Mesenchymal stem cell (in vitro differentiated cells and primary cell): ENCODE measurements at regions not wholly inside any gene's neighbourhood (a gene's known extent, or its start where the extent isn't known, plus 50 kb on each side); places are given as distances from the start of the nearest gene placed in this dataset.

Experiments
- DNase-seq: peaks from one replicate; pipeline ENCODE4 v3.0.0-alpha.2; 2013
- H2AFZ ChIP-seq: one replicate; pipeline ENCODE4 v1.6.1; 2013; ENCODE audit warnings: low read depth, mild to moderate bottlenecking, control low read depth, inconsistent platforms, low read length, moderate library complexity
- H2AK5ac ChIP-seq: 2 replicates; pipeline ENCODE4 v1.6.1; 2013; ENCODE audit warnings: low read length, moderate library complexity, mild to moderate bottlenecking, inconsistent platforms; ENCODE audit not compliant: severe bottlenecking
- H2BK120ac ChIP-seq: one replicate; pipeline ENCODE4 v1.6.1; 2013; ENCODE audit warnings: low read depth, mild to moderate bottlenecking, inconsistent platforms, low read length, moderate library complexity
- H2BK12ac ChIP-seq, 2 experiments: one replicate each; pipeline ENCODE4 v1.6.1; 2013; ENCODE audit warnings: inconsistent platforms in 2 of 2, low read length in 2 of 2, mild to moderate bottlenecking in 2 of 2, moderate library complexity in 2 of 2, control low read depth in 1 of 2
- H2BK15ac ChIP-seq: one replicate; pipeline ENCODE4 v1.6.1; 2013; ENCODE audit warnings: mild to moderate bottlenecking, low read depth, inconsistent platforms; ENCODE audit not compliant: poor library complexity, severe bottlenecking
- H2BK5ac ChIP-seq: 2 replicates; pipeline ENCODE4 v1.6.1; 2013; ENCODE audit warnings: low read depth, mild to moderate bottlenecking, low read length, control low read depth, inconsistent platforms; ENCODE audit not compliant: poor library complexity, severe bottlenecking
- H3K14ac ChIP-seq, 2 experiments: one replicate each; pipeline ENCODE4 v1.6.1; 2013; ENCODE audit warnings: inconsistent platforms in 2 of 2, low read length in 2 of 2, control low read depth in 1 of 2, mild to moderate bottlenecking in 1 of 2, moderate library complexity in 1 of 2
- H3K18ac ChIP-seq, 2 experiments: one replicate each; pipeline ENCODE4 v1.6.1; 2013; ENCODE audit warnings: inconsistent platforms in 2 of 2, low read length in 2 of 2, control low read depth in 1 of 2, low read depth in 1 of 2, mild to moderate bottlenecking in 1 of 2
- H3K23ac ChIP-seq, 2 experiments: one replicate each; pipeline ENCODE4 v1.6.1; 2013; ENCODE audit warnings: inconsistent platforms in 2 of 2, low read length in 2 of 2, mild to moderate bottlenecking in 2 of 2, moderate library complexity in 2 of 2, control low read depth in 1 of 2
- H3K27ac ChIP-seq: 2 replicates; pipeline ENCODE4 v1.5.1; 2013; ENCODE audit warnings: mild to moderate bottlenecking, moderate library complexity, low read length, control low read depth, inconsistent platforms; ENCODE audit not compliant: poor library complexity, severe bottlenecking
- H3K27me3 ChIP-seq, 2 experiments: 2 replicates each; pipeline versions ENCODE4 v1.6.1 to v1.7.0; 2013; ENCODE audit warnings: low read length in 2 of 2, mild to moderate bottlenecking in 2 of 2, moderate library complexity in 2 of 2, control low read depth in 1 of 2, inconsistent platforms in 1 of 2; ENCODE audit not compliant: control insufficient read depth in 1 of 2, insufficient read depth in 1 of 2
- H3K36me3 ChIP-seq, 2 experiments: 2 replicates each; pipeline versions ENCODE4 v1.6.1 to v1.7.0; 2013; ENCODE audit warnings: low read length in 2 of 2, control low read depth in 1 of 2, inconsistent platforms in 1 of 2, low read depth in 1 of 2, mild to moderate bottlenecking in 1 of 2; ENCODE audit not compliant: insufficient read depth in 2 of 2, control insufficient read depth in 1 of 2
- H3K4ac ChIP-seq, 2 experiments: one replicate each; pipeline ENCODE4 v1.6.1; 2013; ENCODE audit warnings: inconsistent platforms in 2 of 2, low read length in 2 of 2, mild to moderate bottlenecking in 2 of 2, moderate library complexity in 2 of 2, control low read depth in 1 of 2, low read depth in 1 of 2
- H3K4me1 ChIP-seq: 2 replicates; pipeline ENCODE4 v1.6.1; 2013; ENCODE audit warnings: low read depth, low read length, control low read depth; ENCODE audit not compliant: control insufficient read depth, insufficient read depth
- H3K4me2 ChIP-seq: 2 replicates; pipeline ENCODE4 v1.6.1; 2013; ENCODE audit warnings: low read length, mild to moderate bottlenecking, inconsistent platforms; ENCODE audit not compliant: poor library complexity, severe bottlenecking
- H3K4me3 ChIP-seq, 2 experiments: 2 replicates each; pipeline versions ENCODE4 v1.5.1 to v1.7.0; 2013; ENCODE audit warnings: low read length in 2 of 2, mild to moderate bottlenecking in 2 of 2, control low read depth in 1 of 2, low read depth in 1 of 2; ENCODE audit not compliant: insufficient read depth in 1 of 2
- H3K79me1 ChIP-seq: replicated peaks from 2 replicates; pipeline ENCODE4 v1.6.1; 2013; ENCODE audit warnings: mild to moderate bottlenecking, control low read depth, low read length, inconsistent platforms; ENCODE audit not compliant: poor library complexity, severe bottlenecking
- H3K9ac ChIP-seq: 2 replicates; pipeline ENCODE4 v1.7.0; 2013; ENCODE audit warnings: mild to moderate bottlenecking, low read length, moderate library complexity
- H3K9me3 ChIP-seq: 2 replicates; pipeline ENCODE4 v1.7.0; 2013; ENCODE audit warnings: mild to moderate bottlenecking, low read length; ENCODE audit not compliant: control insufficient read depth
- H4K8ac ChIP-seq: one replicate; pipeline ENCODE4 v1.6.1; 2013; ENCODE audit warnings: inconsistent platforms, mild to moderate bottlenecking, low read length, moderate library complexity
- H4K91ac ChIP-seq: one replicate; pipeline ENCODE4 v1.6.1; 2013; ENCODE audit warnings: mild to moderate bottlenecking, low read length, inconsistent platforms
- WGBS: methylation state at CpG from one replicate; pipeline ENCODE4 v1.1.7; 2013; ENCODE audit warnings: mixed read lengths; 5-methylcytosine and 5-hydroxymethylcytosine counted together

- no peak overlapping the region for H3K4ac ChIP-seq
- H3K4me3 ChIP-seq = no peak overlapping the region
- no peak overlapping the region for H4K91ac ChIP-seq
- peaks cover 16% of the 10 kb centered on the region for H3K9me3 ChIP-seq
- H4K8ac ChIP-seq = no peak overlapping the region
- no peak overlapping the region for H2BK120ac ChIP-seq
- H2BK5ac ChIP-seq = no peak overlapping the region
- no peaks in the 10 kb centered on the region for H3K4me1 ChIP-seq
- no peaks in the 10 kb centered on the region for H3K36me3 ChIP-seq
- no peak overlapping the region for H3K27ac ChIP-seq
- no peak overlapping the region for H3K4me2 ChIP-seq
- H3K79me1 ChIP-seq = no peaks in the 10 kb centered on the region
- 100% methylated on average over 2 of the region's 3 CpGs for WGBS
- no peak overlapping the region for H2BK12ac ChIP-seq
- no peak overlapping the region for H3K9ac ChIP-seq
- no peak overlapping the region for H3K18ac ChIP-seq
- H2BK15ac ChIP-seq = no peak overlapping the region
- H3K14ac ChIP-seq = no peak overlapping the region
- H2AFZ ChIP-seq = no peak overlapping the region
- no peak overlapping the region for H3K23ac ChIP-seq
- H3K27me3 ChIP-seq = no peaks in the 10 kb centered on the region
- DNase-seq = no peak
- H2AK5ac ChIP-seq = no peak overlapping the region
These were observed 956.5 kb downstream of the CDH18 start for GRCh38 chr5:19031491-19031890.

GRCh38 chr5:19035816-19036215, 952.2 kb downstream of the CDH18 start:
- no peak overlapping the region for H2BK5ac ChIP-seq
- no peak overlapping the region for H4K91ac ChIP-seq
- H3K4me3 ChIP-seq = no peak overlapping the region
- H2BK12ac ChIP-seq = no peak overlapping the region
- H2BK120ac ChIP-seq = no peak overlapping the region
- no peak overlapping the region for H2AFZ ChIP-seq
- H2AK5ac ChIP-seq = no peak overlapping the region
- H3K14ac ChIP-seq = no peak overlapping the region
- H3K4me1 ChIP-seq = no peaks in the 10 kb centered on the region
- H3K4ac ChIP-seq = no peak overlapping the region
- H3K36me3 ChIP-seq = no peaks in the 10 kb centered on the region
- H3K18ac ChIP-seq = no peak overlapping the region
- H3K9me3 ChIP-seq = peaks cover 6% of the 10 kb centered on the region
- H3K27ac ChIP-seq = no peak overlapping the region
- H2BK15ac ChIP-seq = no peak overlapping the region
- no peak overlapping the region for H4K8ac ChIP-seq
- H3K27me3 ChIP-seq = no peaks in the 10 kb centered on the region
- no peak overlapping the region for H3K4me2 ChIP-seq
- H3K23ac ChIP-seq = no peak overlapping the region
- no peak for DNase-seq
- H3K9ac ChIP-seq = no peak overlapping the region
- no peaks in the 10 kb centered on the region for H3K79me1 ChIP-seq
- 0% methylated on average over 1 of the region's 1 CpG for WGBS

DNA sequence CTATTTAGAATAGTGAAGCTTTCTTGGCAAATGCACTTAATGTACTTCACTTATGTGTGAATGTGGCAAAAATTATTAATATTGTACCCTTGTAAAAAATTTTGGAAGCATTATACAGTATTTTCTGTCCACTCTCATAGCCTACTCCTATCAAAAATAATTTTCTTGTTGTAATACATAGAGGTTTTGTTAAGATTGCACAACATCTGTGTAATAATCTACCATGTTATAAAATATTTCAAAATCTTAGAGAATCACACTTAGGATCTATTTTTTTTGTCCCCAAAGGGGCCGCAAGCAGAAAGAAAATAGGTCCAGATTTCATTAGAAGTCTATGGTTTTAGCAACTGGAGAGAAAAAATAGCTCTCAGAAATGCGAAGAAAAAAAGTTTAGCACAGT, 945.9 kb downstream of the CDH18 start:
- H2BK5ac ChIP-seq = no peak overlapping the region
- H3K14ac ChIP-seq = no peak overlapping the region
- 80% methylated on average over 2 of the region's 2 CpGs for WGBS
- DNase-seq = no peak
- H3K23ac ChIP-seq = no peak overlapping the region
- H2BK120ac ChIP-seq = no peak overlapping the region
- H3K9me3 ChIP-seq = no peaks in the 10 kb centered on the region
- H2AK5ac ChIP-seq = no peak overlapping the region
- no peak overlapping the region for H3K18ac ChIP-seq
- no peak overlapping the region for H4K8ac ChIP-seq
- H3K36me3 ChIP-seq = no peaks in the 10 kb centered on the region
- H3K27ac ChIP-seq = no peak overlapping the region
- no peak overlapping the region for H3K4me3 ChIP-seq
- no peaks in the 10 kb centered on the region for H3K4me1 ChIP-seq
- no peak overlapping the region for H2AFZ ChIP-seq
- no peak overlapping the region for H2BK15ac ChIP-seq
- no peak overlapping the region for H4K91ac ChIP-seq
- H3K4ac ChIP-seq = no peak overlapping the region
- no peak overlapping the region for H3K9ac ChIP-seq
- H3K27me3 ChIP-seq = no peaks in the 10 kb centered on the region
- H3K4me2 ChIP-seq = no peak overlapping the region
- H3K79me1 ChIP-seq = no peaks in the 10 kb centered on the region
- no peak overlapping the region for H2BK12ac ChIP-seq

DNA sequence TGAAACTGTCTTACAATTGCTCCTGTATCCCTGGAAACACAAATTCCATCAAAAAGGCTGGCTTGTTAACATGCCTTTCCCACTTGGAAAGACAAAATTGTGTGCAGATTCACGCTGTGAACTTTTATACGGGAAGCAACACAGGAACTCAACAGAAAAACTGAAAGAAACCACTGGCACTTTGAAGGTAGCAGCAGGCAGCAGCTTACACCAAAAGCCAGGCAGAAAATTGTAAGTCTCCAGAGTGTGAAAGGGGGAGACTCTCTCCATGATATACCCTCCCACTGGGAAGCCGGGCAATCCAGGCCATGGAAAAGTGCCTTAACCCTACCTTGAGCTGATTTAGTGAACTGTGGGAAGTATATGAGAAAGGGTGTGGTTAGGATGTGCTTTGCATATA, 943.7 kb downstream of the CDH18 start:
- DNase-seq = no peak
- no peak overlapping the region for H2AFZ ChIP-seq
- H3K9me3 ChIP-seq = no peaks in the 10 kb centered on the region
- no peak overlapping the region for H3K23ac ChIP-seq
- H3K9ac ChIP-seq = no peak overlapping the region
- H3K4me2 ChIP-seq = no peak overlapping the region
- H3K4me3 ChIP-seq = no peak overlapping the region
- no peaks in the 10 kb centered on the region for H3K36me3 ChIP-seq
- no peak overlapping the region for H2BK5ac ChIP-seq
- no peaks in the 10 kb centered on the region for H3K27me3 ChIP-seq
- no peak overlapping the region for H3K14ac ChIP-seq
- H2AK5ac ChIP-seq = no peak overlapping the region
- H4K8ac ChIP-seq = no peak overlapping the region
- no peak overlapping the region for H2BK12ac ChIP-seq
- no peak overlapping the region for H3K27ac ChIP-seq
- H3K4ac ChIP-seq = no peak overlapping the region
- H3K4me1 ChIP-seq = no peaks in the 10 kb centered on the region
- no peak overlapping the region for H3K18ac ChIP-seq
- 87% methylated on average over 2 of the region's 3 CpGs for WGBS
- H2BK15ac ChIP-seq = no peak overlapping the region
- no peaks in the 10 kb centered on the region for H3K79me1 ChIP-seq
- no peak overlapping the region for H2BK120ac ChIP-seq
- H4K91ac ChIP-seq = no peak overlapping the region
